A549 (cell line): ENCODE measurements at regions not wholly inside any gene's neighbourhood (a gene's known extent, or its start where the extent isn't known, plus 50 kb on each side); places are given as distances from the start of the nearest gene placed in this dataset.

Experiments
- NR3C1 ChIP-seq: fragments of >200 bp; sonication (Bioruptor Twin); formaldehyde crosslinking; IDR thresholded peaks from 3 replicates; pipeline ENCODE4 v1.6.1; 2017
- POLR2A ChIP-seq: IDR thresholded peaks from 2 replicates; pipeline ENCODE4 v1.6.1; 2012; ENCODE audit warnings: mild to moderate bottlenecking, low read length
- POLR2AphosphoS2 ChIP-seq: conservative IDR thresholded peaks from 2 replicates; pipeline ENCODE4 v1.6.1; 2012; ENCODE audit warnings: low read length, improper control_type of control experiment, inconsistent platforms
- TF ChIP-seq, protein P1 (sequence below): fragments of 450-650 bp; IDR thresholded peaks from 2 replicates; pipeline ENCODE4 v1.6.1; 2014; ENCODE audit warnings: antibody characterized with exemption

DNA sequence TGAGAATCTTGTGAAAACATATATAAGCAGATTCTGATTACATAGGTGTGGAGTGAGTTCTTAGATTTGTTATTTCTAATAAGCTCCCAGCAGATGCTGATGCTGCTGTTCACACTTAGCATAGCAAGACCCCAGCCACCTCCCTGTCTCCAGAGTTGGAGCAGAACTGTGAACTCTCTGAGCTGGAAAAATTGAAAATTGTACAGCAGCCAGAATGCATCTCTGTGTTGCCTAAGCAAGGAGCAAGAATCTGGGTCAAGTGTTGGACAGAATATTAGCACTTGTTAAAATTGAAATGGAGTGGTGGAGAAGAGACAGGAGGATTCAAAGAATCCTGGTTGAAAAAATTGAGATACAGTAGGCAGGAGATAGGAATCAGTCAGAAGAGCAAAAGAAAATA, 146.6 kb upstream of the FAM47C start:
- TF ChIP-seq POLR2A (no peak), NR3C1 (no peak), POLR2AphosphoS2 (no peak)
- TF ChIP-seq, protein P1, sequence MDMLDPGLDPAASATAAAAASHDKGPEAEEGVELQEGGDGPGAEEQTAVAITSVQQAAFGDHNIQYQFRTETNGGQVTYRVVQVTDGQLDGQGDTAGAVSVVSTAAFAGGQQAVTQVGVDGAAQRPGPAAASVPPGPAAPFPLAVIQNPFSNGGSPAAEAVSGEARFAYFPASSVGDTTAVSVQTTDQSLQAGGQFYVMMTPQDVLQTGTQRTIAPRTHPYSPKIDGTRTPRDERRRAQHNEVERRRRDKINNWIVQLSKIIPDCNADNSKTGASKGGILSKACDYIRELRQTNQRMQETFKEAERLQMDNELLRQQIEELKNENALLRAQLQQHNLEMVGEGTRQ: no peak
